ENCODE measurements at regions not wholly inside any gene's neighbourhood (a gene's known extent, or its start where the extent isn't known, plus 50 kb on each side); places are given as distances from the start of the nearest gene placed in this dataset.

GRCh38 chr18:26614374-26614773 lies 66.0 kb upstream of the KCTD1 start:
- H3K27me3 ChIP-seq (replicated peaks in 1 of 2; ENCODE audit: control insufficient read depth in 2 of 2, extremely low read depth in 1 of 2, insufficient read depth in 2 of 2, low read length in 1 of 2) = no peaks in the 10 kb centered on the region
- POLR2A ChIA-PET = no interaction called here
- Mint-ChIP-seq H3K4me3 (no peak overlapping the region), H3K27ac (no peak overlapping the region), H3K9me3 (peaks cover 0 to 5% (median 0%) of the 10 kb centered on the region in 3 donors), H3K4me1 (no peaks in the 10 kb centered on the region), H3K27me3 (peaks cover 11 to 17% of the 10 kb centered on the region in 2 donors), H3K36me3 (no peaks in the 10 kb centered on the region)
- CTCF ChIA-PET = no interaction called here
- no peaks in the 10 kb centered on the region for H3K4me1 ChIP-seq (ENCODE audit: control insufficient read depth in 1 of 2, extremely low read depth in 1 of 2, insufficient read depth in 2 of 2, low read length in 2 of 2)
- H3K9me3 ChIP-seq = no peaks in the 10 kb centered on the region
- no peak overlapping the region for H3K27ac ChIP-seq (ENCODE audit: low read length)
- ATAC-seq (replicated peaks in 1 of 4) (no peak), DNase-seq (no peak)
- H3K36me3 ChIP-seq (ENCODE audit: control insufficient read depth in 2 of 2, extremely low read depth in 1 of 2, insufficient read depth in 1 of 2, low read length in 1 of 2) = no peaks in the 10 kb centered on the region
- WGBS (ENCODE audit: insufficient coverage) = 63% methylated on average over 2 of the region's 3 CpGs
- H3K4me3 ChIP-seq (ENCODE audit: control insufficient read depth in 1 of 2, extremely low read depth in 1 of 2, low read length in 1 of 2) = no peak overlapping the region
